Trophoblast cell (in vitro differentiated cells and primary cell): ENCODE measurements at regions not wholly inside any gene's neighbourhood (a gene's known extent, or its start where the extent isn't known, plus 50 kb on each side); places are given as distances from the start of the nearest gene placed in this dataset.
"Not testable (repeated sequence)": the region's sequence is repeated elsewhere in the genome, so short reads cannot be mapped to it uniquely, and the experiment has no call there.

Experiments used
- DNase-seq, 2 donors: peaks; one replicate each; pipeline ENCODE4 v3.0.0-alpha.2; 2016
- H2AFZ ChIP-seq: 2 replicates; pipeline ENCODE4 v1.6.1; 2013; ENCODE audit warnings: low read length, moderate library complexity, mild to moderate bottlenecking; ENCODE audit not compliant: insufficient read depth, poor library complexity
- H2AK5ac ChIP-seq: 2 replicates; pipeline ENCODE4 v1.6.1; 2013; ENCODE audit warnings: mild to moderate bottlenecking, low read length
- H2BK120ac ChIP-seq: 2 replicates; pipeline ENCODE4 v1.6.1; 2013; ENCODE audit warnings: low read length, mild to moderate bottlenecking, moderate library complexity; ENCODE audit not compliant: insufficient read depth, poor library complexity
- H2BK12ac ChIP-seq: 2 replicates; pipeline ENCODE4 v1.6.1; 2013; ENCODE audit warnings: mild to moderate bottlenecking, low read length, moderate library complexity
- H2BK5ac ChIP-seq: 2 replicates; pipeline ENCODE4 v1.6.1; 2013; ENCODE audit warnings: low read length, low read depth, moderate library complexity, mild to moderate bottlenecking; ENCODE audit not compliant: poor library complexity
- H3K14ac ChIP-seq: 2 replicates; pipeline ENCODE4 v1.6.1; 2013; ENCODE audit warnings: mild to moderate bottlenecking, low read length
- H3K18ac ChIP-seq: 2 replicates; pipeline ENCODE4 v1.6.1; 2013; ENCODE audit warnings: mild to moderate bottlenecking, low read length
- H3K23ac ChIP-seq: 2 replicates; pipeline ENCODE4 v1.6.1; 2013; ENCODE audit warnings: low read length
- H3K27ac ChIP-seq: 2 replicates; pipeline ENCODE4 v1.5.1; 2013; ENCODE audit warnings: low read depth, mild to moderate bottlenecking, inconsistent platforms, low read length, moderate library complexity
- H3K27me3 ChIP-seq: 2 replicates; pipeline ENCODE4 v1.6.1; 2013; ENCODE audit warnings: inconsistent platforms, mild to moderate bottlenecking, low read length, moderate library complexity; ENCODE audit not compliant: insufficient read depth
- H3K36me3 ChIP-seq, 2 experiments: 1 replicate in 1 of 2; 2 replicates in 1 of 2; pipeline ENCODE4 v1.6.1; 2013; ENCODE audit warnings: low read length in 2 of 2, mild to moderate bottlenecking in 2 of 2, moderate library complexity in 1 of 2; ENCODE audit not compliant: insufficient read depth in 2 of 2, control insufficient read depth in 1 of 2
- H3K4ac ChIP-seq: 2 replicates; pipeline ENCODE4 v1.6.1; 2013; ENCODE audit warnings: low read depth, mild to moderate bottlenecking, low read length, moderate library complexity
- H3K4me1 ChIP-seq, 2 experiments: 1 replicate in 1 of 2; 2 replicates in 1 of 2; pipeline ENCODE4 v1.6.1; 2013; ENCODE audit warnings: low read length in 2 of 2, mild to moderate bottlenecking in 2 of 2, moderate library complexity in 1 of 2; ENCODE audit not compliant: insufficient read depth in 2 of 2, control insufficient read depth in 1 of 2
- H3K4me2 ChIP-seq: 2 replicates; pipeline ENCODE4 v1.6.1; 2013; ENCODE audit warnings: inconsistent platforms, mild to moderate bottlenecking, low read length, moderate library complexity
- H3K4me3 ChIP-seq: 2 replicates; pipeline ENCODE4 v1.5.1; 2013; ENCODE audit warnings: mild to moderate bottlenecking, low read depth, low read length, inconsistent platforms
- H3K79me1 ChIP-seq: one replicate; pipeline ENCODE4 v1.6.1; 2013; ENCODE audit warnings: low read length
- H3K79me2 ChIP-seq: 2 replicates; pipeline ENCODE4 v1.6.1; 2013; ENCODE audit warnings: low read length, mild to moderate bottlenecking; ENCODE audit not compliant: control insufficient read depth, insufficient read depth, poor library complexity
- H3K9ac ChIP-seq: 2 replicates; pipeline ENCODE4 v1.6.1; 2013; ENCODE audit warnings: mild to moderate bottlenecking, low read length
- H3K9me3 ChIP-seq: 2 replicates; pipeline ENCODE4 v1.6.1; 2013; ENCODE audit warnings: low read depth, mild to moderate bottlenecking, control low read depth, inconsistent platforms, low read length; ENCODE audit not compliant: insufficient read depth
- H4K12ac ChIP-seq: 2 replicates; pipeline ENCODE4 v1.6.1; 2013; ENCODE audit warnings: low read depth, mild to moderate bottlenecking, low read length, moderate library complexity
- H4K8ac ChIP-seq: 2 replicates; pipeline ENCODE4 v1.6.1; 2013; ENCODE audit warnings: low read depth, mild to moderate bottlenecking, low read length, moderate library complexity
- H4K91ac ChIP-seq: one replicate; pipeline ENCODE4 v1.6.1; 2013; ENCODE audit warnings: low read depth, mild to moderate bottlenecking, low read length, moderate library complexity
- WGBS: extraction: QIAGEN DNeasy Blood & Tissue Kit; methylation state at CpG from one replicate; pipeline ENCODE4 v1.1.7; 2013; ENCODE audit warnings: missing lambda C conversion rate; ENCODE audit not compliant: insufficient read length, insufficient coverage; ENCODE audit errors: extremely low coverage; 5-methylcytosine and 5-hydroxymethylcytosine counted together

GRCh38 chr1:146704162-146704724, 233.9 kb upstream of the NBPF12 start:
- DNase-seq: not testable (repeated sequence)

DNA sequence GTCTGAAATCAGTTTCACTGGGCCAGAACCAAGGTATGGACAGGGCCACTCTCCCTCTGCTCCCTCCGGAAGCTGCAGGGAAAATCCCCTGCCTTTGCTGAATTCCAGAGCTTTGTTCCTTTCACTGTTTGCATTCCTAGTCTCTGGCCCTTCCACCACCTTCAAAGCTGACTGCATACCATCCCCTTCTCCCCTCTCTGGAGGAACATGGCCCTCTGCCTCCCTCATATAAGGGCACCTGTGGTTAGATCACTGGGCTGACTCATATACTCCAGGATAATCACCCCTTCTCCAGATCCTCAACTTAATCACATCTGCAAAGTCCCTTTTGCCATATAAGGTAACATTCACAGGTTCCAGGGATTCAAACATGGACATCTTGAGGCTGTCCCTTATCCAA, 236.8 kb upstream of the NBPF12 start:
- not testable (repeated sequence) for H3K9ac ChIP-seq, H2BK12ac ChIP-seq, H3K4me3 ChIP-seq, H3K9me3 ChIP-seq, H4K91ac ChIP-seq, H3K14ac ChIP-seq, H2AK5ac ChIP-seq, H3K27me3 ChIP-seq, H2AFZ ChIP-seq, H3K79me2 ChIP-seq, H3K4ac ChIP-seq, H3K18ac ChIP-seq, H3K36me3 ChIP-seq, H3K4me1 ChIP-seq, H3K4me2 ChIP-seq, H3K79me1 ChIP-seq, H2BK120ac ChIP-seq, H3K23ac ChIP-seq, H2BK5ac ChIP-seq, H4K8ac ChIP-seq, H4K12ac ChIP-seq
- DNase-seq: peak in 1 of 2 donors; percentile 29
- peak overlapping the region; percentile 58 for H3K27ac ChIP-seq
- no CpG with 5 or more reads among the region's 1 CpG for WGBS

More at GRCh38 chr1:146704162-146704724, 233.9 kb upstream of the NBPF12 start:
- no CpG with 5 or more reads among the region's 2 CpGs for WGBS
- H3K9me3 ChIP-seq, H3K9ac ChIP-seq, H3K27me3 ChIP-seq, H2AFZ ChIP-seq, H3K79me1 ChIP-seq, H3K4ac ChIP-seq, H3K36me3 ChIP-seq, H3K4me3 ChIP-seq, H2BK120ac ChIP-seq, H3K23ac ChIP-seq, H4K91ac ChIP-seq, H4K12ac ChIP-seq, H4K8ac ChIP-seq, H3K4me2 ChIP-seq, H2BK12ac ChIP-seq, H3K4me1 ChIP-seq, H3K79me2 ChIP-seq, H3K18ac ChIP-seq, H2BK5ac ChIP-seq, H3K14ac ChIP-seq, H3K27ac ChIP-seq, H2AK5ac ChIP-seq: not testable (repeated sequence)

- not testable (repeated sequence) for H3K79me2 ChIP-seq, H2AFZ ChIP-seq, H4K12ac ChIP-seq, H3K23ac ChIP-seq, H3K4me3 ChIP-seq, H3K9me3 ChIP-seq, H3K4me2 ChIP-seq, H3K18ac ChIP-seq, DNase-seq, H3K9ac ChIP-seq, H2BK120ac ChIP-seq, H3K14ac ChIP-seq, H3K4me1 ChIP-seq, H3K4ac ChIP-seq, H3K79me1 ChIP-seq, H3K36me3 ChIP-seq, H3K27ac ChIP-seq, H4K91ac ChIP-seq, H2AK5ac ChIP-seq, H4K8ac ChIP-seq, H3K27me3 ChIP-seq, H2BK12ac ChIP-seq, H2BK5ac ChIP-seq
- WGBS: no CpG with 5 or more reads among the region's 10 CpGs
These were observed 242.7 kb upstream of the NBPF12 start for GRCh38 chr1:146695388-146695787.

DNA sequence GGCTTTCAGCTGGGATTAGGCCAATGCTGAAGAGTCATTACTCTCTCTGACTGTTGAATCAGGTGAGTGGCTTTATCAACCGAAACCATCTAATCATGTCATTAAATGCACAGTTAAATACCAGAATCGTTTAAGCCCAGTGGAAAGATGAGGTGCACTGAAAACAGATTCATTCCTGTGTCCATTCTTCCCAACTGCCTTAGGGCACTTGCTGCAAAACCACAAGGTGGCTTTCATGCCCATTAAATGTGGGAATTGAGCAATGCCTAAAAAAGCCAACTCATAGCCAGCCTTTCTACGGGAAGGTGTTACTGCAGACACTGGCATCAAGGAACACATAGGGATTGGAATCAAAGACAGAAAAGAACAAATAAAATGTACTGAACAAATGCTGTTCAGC, 246.3 kb upstream of the NBPF12 start:
- not testable (repeated sequence) for H3K4me1 ChIP-seq

More for the DNA sequence above, 246.3 kb upstream of the NBPF12 start:
- WGBS: no CpG with 5 or more reads among the region's 3 CpGs
- H2BK120ac ChIP-seq, H3K79me1 ChIP-seq, H2AFZ ChIP-seq, H2AK5ac ChIP-seq, H3K27ac ChIP-seq, H3K23ac ChIP-seq, H3K79me2 ChIP-seq, H3K27me3 ChIP-seq, H3K4me2 ChIP-seq, H2BK5ac ChIP-seq, DNase-seq, H3K9ac ChIP-seq, H3K36me3 ChIP-seq, H3K9me3 ChIP-seq, H2BK12ac ChIP-seq, H4K91ac ChIP-seq, H3K14ac ChIP-seq, H4K12ac ChIP-seq, H4K8ac ChIP-seq, H3K4ac ChIP-seq, H3K18ac ChIP-seq, H3K4me3 ChIP-seq: not testable (repeated sequence)
